Gastrocnemius medialis (tissue), 4 donors: ENCODE measurements at regions not wholly inside any gene's neighbourhood (a gene's known extent, or its start where the extent isn't known, plus 50 kb on each side); places are given as distances from the start of the nearest gene placed in this dataset.

Experiments
- CTCF ChIP-seq, 5 experiments: fragments of 450-650 bp in 3 of 5; fragments of 200-600 bp in 2 of 5; sonication (generic) in 2 of 5; IDR thresholded peaks in 4 of 5; conservative IDR thresholded peaks in 1 of 5; 1 replicate in 4 of 5; 2 replicates in 1 of 5; pipeline ENCODE4 v1.5.1; 2016 to 2019; ENCODE audit warnings: antibody characterized with exemption in 5 of 5, mild to moderate bottlenecking in 3 of 5, moderate library complexity in 3 of 5
- POLR2A ChIP-seq, 2 donors: fragments of 450-650 bp; IDR thresholded peaks; one replicate each; pipeline ENCODE4 v1.6.1; 2017; ENCODE audit warnings: antibody characterized with exemption in 2 of 2, mild to moderate bottlenecking in 2 of 2, moderate library complexity in 2 of 2

GRCh38 chr10:118238573-118239235 lies 103.4 kb downstream of the FAM204A start:
- no peak for TF ChIP-seq CTCF (IDR thresholded peaks at IDR 0.05 in 4 of 5, conservative IDR thresholded peaks at IDR 0.05 in 1 of 5)
- TF ChIP-seq POLR2A (IDR thresholded peaks at IDR 0.05): no peak
